ENCODE measurements at regions not wholly inside any gene's neighbourhood (a gene's known extent, or its start where the extent isn't known, plus 50 kb on each side); places are given as distances from the start of the nearest gene placed in this dataset.

- intact Hi-C loops (cut with DNase I): no loop called here
- H3K36me3 ChIP-seq: no peaks in the 10 kb centered on the region
- no peaks in the 10 kb centered on the region for H3K9me3 ChIP-seq
- 61% methylated on average over 7 of the region's 7 CpGs for WGBS
- DNase-seq (ENCODE audit: extremely low spot score): no peak
- no peak overlapping the region for H3K27ac ChIP-seq (replicated peaks in 1 of 4)
- TF ChIP-seq, protein P1, sequence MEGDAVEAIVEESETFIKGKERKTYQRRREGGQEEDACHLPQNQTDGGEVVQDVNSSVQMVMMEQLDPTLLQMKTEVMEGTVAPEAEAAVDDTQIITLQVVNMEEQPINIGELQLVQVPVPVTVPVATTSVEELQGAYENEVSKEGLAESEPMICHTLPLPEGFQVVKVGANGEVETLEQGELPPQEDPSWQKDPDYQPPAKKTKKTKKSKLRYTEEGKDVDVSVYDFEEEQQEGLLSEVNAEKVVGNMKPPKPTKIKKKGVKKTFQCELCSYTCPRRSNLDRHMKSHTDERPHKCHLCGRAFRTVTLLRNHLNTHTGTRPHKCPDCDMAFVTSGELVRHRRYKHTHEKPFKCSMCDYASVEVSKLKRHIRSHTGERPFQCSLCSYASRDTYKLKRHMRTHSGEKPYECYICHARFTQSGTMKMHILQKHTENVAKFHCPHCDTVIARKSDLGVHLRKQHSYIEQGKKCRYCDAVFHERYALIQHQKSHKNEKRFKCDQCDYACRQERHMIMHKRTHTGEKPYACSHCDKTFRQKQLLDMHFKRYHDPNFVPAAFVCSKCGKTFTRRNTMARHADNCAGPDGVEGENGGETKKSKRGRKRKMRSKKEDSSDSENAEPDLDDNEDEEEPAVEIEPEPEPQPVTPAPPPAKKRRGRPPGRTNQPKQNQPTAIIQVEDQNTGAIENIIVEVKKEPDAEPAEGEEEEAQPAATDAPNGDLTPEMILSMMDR (IDR thresholded peaks at IDR 0.05): no peak
- TF ChIP-seq POLR2A (IDR thresholded peaks at IDR 0.05; ENCODE audit: low read depth) (no peak), POLR2AphosphoS5 (IDR thresholded peaks at IDR 0.05) (no peak), EP300 (IDR thresholded peaks at IDR 0.05) (no peak)
- H3K4me3 ChIP-seq: no peak overlapping the region
- no peaks in the 10 kb centered on the region for H3K27me3 ChIP-seq
- no peaks in the 10 kb centered on the region for H3K4me1 ChIP-seq
Measured at GRCh38 chr11:42840176-42840829, 471.5 kb upstream of the API5 start.

- no peak overlapping the region for H3K4me3 ChIP-seq
- DNase-seq (ENCODE audit: extremely low spot score): no peak
- TF ChIP-seq, protein P1 (IDR thresholded peaks at IDR 0.05): no peak
- TF ChIP-seq POLR2A (IDR thresholded peaks at IDR 0.05; ENCODE audit: low read depth) (no peak), EP300 (IDR thresholded peaks at IDR 0.05) (no peak), POLR2AphosphoS5 (IDR thresholded peaks at IDR 0.05) (no peak)
- intact Hi-C loops (cut with DNase I): no loop called here
- no peaks in the 10 kb centered on the region for H3K36me3 ChIP-seq
- H3K4me1 ChIP-seq: no peaks in the 10 kb centered on the region
- no peak overlapping the region for H3K27ac ChIP-seq (replicated peaks in 1 of 4)
- H3K9me3 ChIP-seq: no peaks in the 10 kb centered on the region
- no peaks in the 10 kb centered on the region for H3K27me3 ChIP-seq
- 67% methylated on average over 2 of the region's 2 CpGs for WGBS
Measured at GRCh38 chr11:42840860-42841259, 470.9 kb upstream of the API5 start.

DNA sequence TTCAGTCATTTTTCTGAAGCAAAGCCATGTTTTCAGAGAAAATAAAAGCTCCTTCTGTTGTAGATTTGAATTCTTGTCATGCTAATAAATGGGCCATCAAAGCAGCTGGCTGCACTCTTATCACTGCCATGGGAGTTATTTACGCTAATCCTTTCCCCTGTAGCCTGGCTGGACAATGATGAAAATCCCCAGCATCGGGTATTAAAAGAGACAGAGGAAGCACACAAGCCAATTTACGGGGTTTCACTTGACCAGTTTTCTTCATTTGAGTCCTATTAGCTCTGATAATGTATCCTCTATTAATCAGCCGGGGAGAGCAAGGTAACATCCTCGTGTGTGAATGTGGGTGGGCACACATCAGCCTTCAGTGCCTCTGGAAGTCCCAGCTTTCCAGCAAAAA is 470.2 kb upstream of the API5 start:
- no peak overlapping the region for H3K27ac ChIP-seq (replicated peaks in 1 of 4)
- TF ChIP-seq EP300 (IDR thresholded peaks at IDR 0.05) (no peak), POLR2AphosphoS5 (IDR thresholded peaks at IDR 0.05) (no peak), POLR2A (IDR thresholded peaks at IDR 0.05; ENCODE audit: low read depth) (no peak)
- TF ChIP-seq, protein P1 (IDR thresholded peaks at IDR 0.05): no peak
- 17% methylated on average over 5 of the region's 5 CpGs for WGBS
- no peak overlapping the region for H3K4me3 ChIP-seq
- H3K4me1 ChIP-seq: no peaks in the 10 kb centered on the region
- H3K36me3 ChIP-seq: no peaks in the 10 kb centered on the region
- no peaks in the 10 kb centered on the region for H3K27me3 ChIP-seq
- intact Hi-C loops (cut with DNase I): no loop called here
- H3K9me3 ChIP-seq: no peaks in the 10 kb centered on the region
- no peak for DNase-seq (ENCODE audit: extremely low spot score)

DNA sequence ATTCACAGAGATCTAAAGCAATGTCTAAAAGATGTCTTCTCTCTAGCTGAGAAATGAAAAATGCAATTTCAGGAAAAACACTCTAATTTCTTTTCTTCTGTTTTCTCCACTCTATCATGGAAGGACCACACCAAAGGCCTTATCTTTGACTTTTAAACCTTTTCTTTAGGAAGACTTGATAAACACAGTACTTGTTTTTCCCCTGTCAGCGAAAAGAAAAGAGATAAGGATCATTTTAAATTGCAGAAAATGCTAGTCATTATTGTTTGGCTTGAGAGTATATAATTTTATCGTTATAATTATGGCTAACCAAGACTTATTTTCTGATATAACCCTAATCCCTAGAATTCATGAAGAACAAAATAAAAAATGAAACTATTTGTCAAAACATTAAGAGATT is 462.4 kb upstream of the API5 start:
- TF ChIP-seq POLR2A (IDR thresholded peaks at IDR 0.05; ENCODE audit: low read depth) (no peak), EP300 (IDR thresholded peaks at IDR 0.05) (no peak), POLR2AphosphoS5 (IDR thresholded peaks at IDR 0.05) (no peak)
- TF ChIP-seq, protein P1 (IDR thresholded peaks at IDR 0.05): no peak
- Histone ChIP-seq H3K4me3 (no peak overlapping the region), H3K4me1 (no peaks in the 10 kb centered on the region), H3K27ac (replicated peaks in 1 of 4) (no peak overlapping the region), H3K36me3 (no peaks in the 10 kb centered on the region), H3K27me3 (no peaks in the 10 kb centered on the region), H3K9me3 (no peaks in the 10 kb centered on the region)
- intact Hi-C loops (cut with DNase I): no loop called here
- DNase-seq (ENCODE audit: extremely low spot score): no peak
- 36% methylated on average over 2 of the region's 2 CpGs for WGBS

- WGBS: 48% methylated on average over 2 of the region's 2 CpGs
- no peak for TF ChIP-seq POLR2A (IDR thresholded peaks at IDR 0.05; ENCODE audit: low read depth)
- TF ChIP-seq, protein P1 (IDR thresholded peaks at IDR 0.05): no peak
- no peak for TF ChIP-seq EP300 (IDR thresholded peaks at IDR 0.05)
- TF ChIP-seq POLR2AphosphoS5 (IDR thresholded peaks at IDR 0.05): no peak
- intact Hi-C loops (cut with DNase I): no loop called here
Measured at GRCh38 chr11:42857344-42857743, 454.5 kb upstream of the API5 start.

More at GRCh38 chr11:42857344-42857743, 454.5 kb upstream of the API5 start:
- Histone ChIP-seq H3K27ac (replicated peaks in 1 of 4) (no peak overlapping the region), H3K36me3 (no peaks in the 10 kb centered on the region), H3K4me1 (no peaks in the 10 kb centered on the region), H3K27me3 (no peaks in the 10 kb centered on the region), H3K9me3 (no peaks in the 10 kb centered on the region), H3K4me3 (no peak overlapping the region)
- DNase-seq (ENCODE audit: extremely low spot score): no peak

All from esophagus muscularis mucosa (tissue), 4 donors.